ENCODE measurements at regions not wholly inside any gene's neighbourhood (a gene's known extent, or its start where the extent isn't known, plus 50 kb on each side); places are given as distances from the start of the nearest gene placed in this dataset.
A peak's percentile ranks its signal among the peaks of the same experiment; 100 is the strongest.

DNA sequence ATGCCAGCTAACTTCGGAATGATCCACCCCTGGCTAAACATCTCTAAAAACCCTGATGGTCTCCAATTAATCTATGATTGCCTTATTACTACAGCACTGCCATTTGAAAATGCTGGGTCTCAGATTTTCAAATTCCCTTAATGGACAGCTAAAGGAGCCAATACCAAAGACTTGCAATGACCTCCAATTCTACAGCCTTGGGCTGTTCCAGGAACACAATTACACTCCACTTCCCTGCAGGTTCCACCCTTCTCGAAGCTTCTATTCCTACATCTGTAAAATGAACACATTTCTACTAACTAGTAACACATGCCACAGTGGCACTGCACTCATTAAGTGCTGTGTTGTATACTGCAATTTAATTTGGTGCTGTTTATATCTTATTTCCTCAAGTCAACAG lies 85.7 kb upstream of the AK4 start:
- no peak for DNase-seq
- H3K4me3 Mint-ChIP-seq: no peak overlapping the region

DNA sequence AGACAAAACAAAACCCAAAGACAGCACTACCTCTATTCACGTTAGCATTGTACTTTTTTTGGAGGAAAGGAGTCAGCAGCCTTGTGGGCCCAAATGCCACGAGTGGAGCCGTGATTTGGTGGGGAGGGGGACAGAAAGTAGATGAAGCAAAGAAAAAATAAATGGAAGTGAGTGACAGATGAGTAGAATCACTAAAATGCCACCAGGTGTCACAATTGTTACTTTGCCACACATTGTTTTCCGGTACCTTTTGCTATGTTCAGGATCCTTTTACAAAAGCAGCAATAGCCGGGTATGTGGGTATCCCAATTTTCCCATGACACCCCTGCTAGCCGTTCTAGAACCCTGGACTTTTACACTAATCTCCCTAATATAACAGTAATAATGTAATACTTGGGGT lies 85.0 kb upstream of the AK4 start:
- DNase-seq: no peak
- Mint-ChIP-seq H3K27me3 (ENCODE audit: insufficient read depth) (peaks cover 18% of the 10 kb centered on the region), H3K27ac (no peak overlapping the region), H3K9me3 (no peaks in the 10 kb centered on the region), H3K4me3 (no peak overlapping the region), H3K4me1 (ENCODE audit: low read depth) (peaks cover 14% of the 10 kb centered on the region), H3K36me3 (ENCODE audit: low read depth) (no peaks in the 10 kb centered on the region)
- TF ChIP-seq CTCF (IDR thresholded peaks at IDR 0.05): no peak; the same call in 1 of the 2 replicates

More for the DNA sequence above, 85.7 kb upstream of the AK4 start:
- Mint-ChIP-seq H3K9me3 (no peaks in the 10 kb centered on the region), H3K27me3 (ENCODE audit: insufficient read depth) (peaks cover 16% of the 10 kb centered on the region), H3K27ac (no peak overlapping the region), H3K36me3 (ENCODE audit: low read depth) (no peaks in the 10 kb centered on the region), H3K4me1 (ENCODE audit: low read depth) (peaks cover 8% of the 10 kb centered on the region)
- no peak for TF ChIP-seq CTCF (IDR thresholded peaks at IDR 0.05)

DNA sequence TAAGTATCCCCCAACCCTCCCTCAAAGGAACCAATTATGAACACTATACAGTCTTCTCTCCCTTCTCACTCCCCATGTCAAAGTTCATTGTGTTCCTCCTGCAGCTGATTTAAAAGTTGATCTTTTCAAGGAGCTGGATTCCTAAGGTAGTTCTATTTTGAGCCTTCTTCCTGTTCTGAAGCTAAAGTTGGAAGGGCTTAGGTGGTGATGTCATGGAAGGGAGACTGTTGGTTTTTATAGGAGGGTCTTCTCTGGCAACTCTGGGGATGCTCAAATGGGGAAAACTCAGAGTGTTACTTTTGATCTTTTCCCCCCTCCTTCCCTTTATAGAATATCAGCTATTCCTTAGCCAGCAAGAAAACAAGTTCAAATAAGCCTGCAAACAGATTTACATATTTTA lies 83.0 kb upstream of the AK4 start:
- Mint-ChIP-seq H3K4me1 (ENCODE audit: low read depth) (peaks cover 23% of the 10 kb centered on the region), H3K9me3 (no peaks in the 10 kb centered on the region), H3K4me3 (no peak overlapping the region), H3K36me3 (ENCODE audit: low read depth) (no peaks in the 10 kb centered on the region), H3K27me3 (ENCODE audit: insufficient read depth) (peaks cover 31% of the 10 kb centered on the region), H3K27ac (no peak overlapping the region)
- TF ChIP-seq CTCF (IDR thresholded peaks at IDR 0.05): no peak
- no peak for DNase-seq

GRCh38 chr1:65065524-65066418 lies 82.2 kb upstream of the AK4 start:
- H3K27ac Mint-ChIP-seq: no peak overlapping the region
- DNase-seq: no peak

DNA sequence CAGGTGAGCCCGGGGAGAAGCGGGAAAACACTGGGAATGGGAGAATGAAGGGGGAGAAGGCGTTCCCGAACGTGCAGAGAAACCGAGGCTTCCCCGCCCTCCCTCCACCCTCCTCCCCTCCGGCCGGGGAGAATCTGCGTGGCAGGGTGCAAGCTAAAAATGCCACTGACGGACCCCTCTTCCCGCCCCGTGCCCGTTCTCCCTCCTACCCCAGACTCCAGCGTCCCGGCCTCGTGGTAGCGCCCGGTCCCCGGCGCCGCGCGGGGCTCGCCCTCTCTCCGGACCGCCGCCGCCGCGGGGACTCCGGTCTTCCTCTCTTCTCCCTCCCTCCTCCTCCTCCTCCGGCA lies 81.6 kb upstream of the AK4 start:
- Mint-ChIP-seq H3K9me3 (no peaks in the 10 kb centered on the region), H3K4me3 (peak overlapping the region; percentile 78), H3K27ac (0 out of 2 replicates have a peak overlapping the region, but pooled peaks have one; percentile 17), H3K4me1 (ENCODE audit: low read depth) (peaks cover 23% of the 10 kb centered on the region), H3K36me3 (ENCODE audit: low read depth) (no peaks in the 10 kb centered on the region), H3K27me3 (ENCODE audit: insufficient read depth) (peaks cover 31% of the 10 kb centered on the region)
- no peak for TF ChIP-seq CTCF (IDR thresholded peaks at IDR 0.05)
- no peak for DNase-seq

More at GRCh38 chr1:65065524-65066418, 82.2 kb upstream of the AK4 start:
- Mint-ChIP-seq H3K27me3 (ENCODE audit: insufficient read depth) (peaks cover 31% of the 10 kb centered on the region), H3K36me3 (ENCODE audit: low read depth) (no peaks in the 10 kb centered on the region), H3K4me3 (peak overlapping the region; percentile 78), H3K9me3 (no peaks in the 10 kb centered on the region), H3K4me1 (ENCODE audit: low read depth) (peaks cover 23% of the 10 kb centered on the region)
- TF ChIP-seq CTCF (IDR thresholded peaks at IDR 0.05): no peak
